ENCODE measurements at regions not wholly inside any gene's neighbourhood (a gene's known extent, or its start where the extent isn't known, plus 50 kb on each side); places are given as distances from the start of the nearest gene placed in this dataset.

- TF ChIP-seq GABPA (IDR thresholded peaks at IDR 0.05; ENCODE audit: borderline replicate concordance, insufficient read depth, low read length) (no peak), JUN (IDR thresholded peaks at IDR 0.05; ENCODE audit: low read depth, low read length) (no peak), PHF8 (conservative IDR thresholded peaks at IDR 0.05; ENCODE audit: low read depth, low read length) (no peak), CBX5 (IDR thresholded peaks at IDR 0.05; ENCODE audit: low read depth, low read length) (no peak), ATF3 (IDR thresholded peaks at IDR 0.05; ENCODE audit: insufficient read depth, low read depth, low read length) (no peak), CEBPB (IDR thresholded peaks at IDR 0.05; ENCODE audit: low read depth, low read length) (no peak), SAP30 (IDR thresholded peaks at IDR 0.05; ENCODE audit: insufficient read depth, insufficient replicate concordance, low read length) (no peak), SP4 (IDR thresholded peaks at IDR 0.05; ENCODE audit: low read length) (no peak)
Observed at GRCh38 chr1:100657876-100658715, 61.4 kb upstream of the VCAM1 start (continued).

Measured in H1 (cell line).